GM23338 (cell line): ENCODE measurements at regions not wholly inside any gene's neighbourhood (a gene's known extent, or its start where the extent isn't known, plus 50 kb on each side); places are given as distances from the start of the nearest gene placed in this dataset.

Source experiments
- ATAC-seq: fragments of 200-7000 bp; cut with Tn5 transposase; 3 replicates; pipeline ENCODE4 v1.9.1; 2020
- DNase-seq: peaks from one replicate; pipeline ENCODE4 v3.0.0-alpha.2; 2015; ENCODE audit warnings: low spot score
- H2AFZ ChIP-seq: fragments of 200-600 bp; sonication (generic); 2 replicates; pipeline ENCODE4 v1.8.0; 2016; ENCODE audit warnings: antibody characterized with exemption, mild to moderate bottlenecking, moderate library complexity
- H3F3A ChIP-seq: fragments of 200-600 bp; sonication (generic); replicated peaks from 2 replicates; pipeline ENCODE4 v1.8.0; 2017; ENCODE audit warnings: antibody characterized with exemption, mixed run types, low read depth
- H3K27ac ChIP-seq: fragments of 200-600 bp; sonication (generic); 2 replicates; pipeline ENCODE4 v1.6.1; 2016; ENCODE audit warnings: low read depth
- H3K27me3 ChIP-seq: fragments of 200-600 bp; sonication (generic); 2 replicates; pipeline ENCODE4 v1.8.0; 2016; ENCODE audit warnings: mild to moderate bottlenecking, mixed run types, moderate library complexity; ENCODE audit not compliant: insufficient read depth
- H3K36me3 ChIP-seq: fragments of 200-600 bp; sonication (generic); 2 replicates; pipeline ENCODE4 v1.8.0; 2016; ENCODE audit warnings: mild to moderate bottlenecking; ENCODE audit not compliant: insufficient read depth
- H3K4me1 ChIP-seq: fragments of 200-600 bp; sonication (generic); 2 replicates; pipeline ENCODE4 v1.8.0; 2016; ENCODE audit warnings: mild to moderate bottlenecking, moderate library complexity; ENCODE audit not compliant: insufficient read depth
- H3K4me2 ChIP-seq: fragments of 200-600 bp; sonication (generic); 2 replicates; pipeline ENCODE4 v1.7.1; 2017; ENCODE audit warnings: mixed run types
- H3K4me3 ChIP-seq: fragments of 200-600 bp; sonication (generic); 2 replicates; pipeline ENCODE4 v1.6.1; 2016; ENCODE audit warnings: mixed run types
- H3K79me2 ChIP-seq: fragments of 200-600 bp; sonication (generic); replicated peaks from 2 replicates; pipeline ENCODE4 v1.8.0; 2017; ENCODE audit warnings: mild to moderate bottlenecking; ENCODE audit not compliant: insufficient read depth
- H3K9me2 ChIP-seq: fragments of 200-600 bp; sonication (generic); 2 replicates; pipeline ENCODE4 v1.8.0; 2017; ENCODE audit not compliant: insufficient read depth
- H4K20me1 ChIP-seq: fragments of 200-600 bp; sonication (generic); replicated peaks from 2 replicates; pipeline ENCODE4 v1.8.0; 2017; ENCODE audit warnings: mild to moderate bottlenecking; ENCODE audit not compliant: insufficient read depth
- H3K27ac Mint-ChIP-seq: 2 replicates; pipeline ENCODE4 v1.8.0; 2020; ENCODE audit warnings: inconsistent platforms, mild to moderate bottlenecking, moderate library complexity, mixed read lengths
- H3K27me3 Mint-ChIP-seq: 3 replicates; pipeline ENCODE4 v1.8.0; 2022; ENCODE audit warnings: low read depth, mild to moderate bottlenecking, moderate library complexity, mixed read lengths, inconsistent platforms; ENCODE audit not compliant: insufficient read depth, poor library complexity
- H3K36me3 Mint-ChIP-seq: 3 replicates; pipeline ENCODE4 v1.8.0; 2021; ENCODE audit warnings: low read depth, mild to moderate bottlenecking, inconsistent platforms, moderate library complexity, mixed read lengths
- H3K4me1 Mint-ChIP-seq: 3 replicates; pipeline ENCODE4 v1.8.0; 2020; ENCODE audit warnings: mild to moderate bottlenecking, inconsistent platforms, mixed read lengths
- H3K4me3 Mint-ChIP-seq: 3 replicates; pipeline ENCODE4 v1.8.0; 2021; ENCODE audit warnings: moderate library complexity, mild to moderate bottlenecking, inconsistent platforms, mixed read lengths
- H3K9me3 Mint-ChIP-seq: 3 replicates; pipeline ENCODE4 v1.8.0; 2020; ENCODE audit warnings: moderate library complexity, mild to moderate bottlenecking, inconsistent platforms, mixed read lengths
- CREB1 ChIP-seq: fragments of 250-450 bp; sonication (Bioruptor Pico); IDR thresholded peaks from 2 replicates; pipeline ENCODE4 v1.5.0; 2020; ENCODE audit warnings: low read depth, mild to moderate bottlenecking, moderate library complexity
- EZH2 ChIP-seq: fragments of 200-600 bp; sonication (generic); IDR thresholded peaks from one replicate; pipeline ENCODE4 v1.8.0; 2017; ENCODE audit warnings: antibody characterized with exemption, mild to moderate bottlenecking, low read depth; ENCODE audit not compliant: unreplicated experiment
- NANOG ChIP-seq: IDR thresholded peaks from 2 replicates; pipeline ENCODE4 v1.6.1; 2016; ENCODE audit warnings: antibody characterized with exemption, borderline replicate concordance
- TF ChIP-seq, protein P1 (sequence below), 2 experiments: fragments of 200-600 bp in 1 of 2; sonication (generic) in 1 of 2; conservative IDR thresholded peaks; 2 replicates each; pipeline versions ENCODE4 v1.5.1 to v1.6.1; 2016 to 2017; ENCODE audit warnings: antibody characterized with exemption in 2 of 2, low read depth in 2 of 2, mild to moderate bottlenecking in 2 of 2, moderate library complexity in 1 of 2
- TF ChIP-seq, protein P2 (sequence below): fragments of 250-450 bp; sonication (Bioruptor Pico); IDR thresholded peaks from 2 replicates; pipeline ENCODE4 v1.5.0; 2020; ENCODE audit warnings: mild to moderate bottlenecking, moderate library complexity

DNA sequence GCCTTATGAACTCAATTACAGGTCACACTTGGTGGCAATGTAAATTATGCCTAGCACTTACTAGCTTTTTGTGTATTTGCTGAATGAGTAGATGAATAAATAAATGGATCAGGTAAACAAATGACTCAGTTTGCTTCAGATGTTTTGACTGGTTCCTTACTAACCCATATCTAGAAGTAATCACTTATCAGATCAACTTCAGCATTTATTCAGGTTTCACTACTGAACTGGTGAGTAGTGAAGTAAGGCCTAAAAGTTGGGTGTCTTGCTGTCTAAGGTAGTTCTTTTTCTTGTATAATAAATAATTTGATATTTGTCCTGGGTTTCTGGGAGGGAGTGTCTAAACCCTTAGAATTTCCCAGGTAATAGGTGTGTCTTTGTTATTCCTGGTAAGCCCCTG, 205.0 kb downstream of the UXS1 start:
- peaks cover 76% of the 10 kb centered on the region for H3K9me3 Mint-ChIP-seq
- DNase-seq, result no peak
- H3K4me1 Mint-ChIP-seq, result no peaks in the 10 kb centered on the region; the same call in 2 of the 3 replicates

More for the DNA sequence above, 205.0 kb downstream of the UXS1 start:
- no peak overlapping the region for H3K4me3 Mint-ChIP-seq
- H3F3A ChIP-seq, result no peaks in the 10 kb centered on the region
- ATAC-seq, result no peak
- H3K27ac Mint-ChIP-seq, result no peak overlapping the region
- H2AFZ ChIP-seq, result no peak overlapping the region
- peaks cover 20% of the 10 kb centered on the region; the same call in 1 of the 2 replicates for H3K9me2 ChIP-seq
- H3K4me1 ChIP-seq, result no peaks in the 10 kb centered on the region
- no peaks in the 10 kb centered on the region for H4K20me1 ChIP-seq
- H3K27me3 Mint-ChIP-seq, result peaks cover 1% of the 10 kb centered on the region
- TF ChIP-seq EZH2 (no peak), CREB1 (no peak), NANOG (no peak)
- TF ChIP-seq, protein P1, sequence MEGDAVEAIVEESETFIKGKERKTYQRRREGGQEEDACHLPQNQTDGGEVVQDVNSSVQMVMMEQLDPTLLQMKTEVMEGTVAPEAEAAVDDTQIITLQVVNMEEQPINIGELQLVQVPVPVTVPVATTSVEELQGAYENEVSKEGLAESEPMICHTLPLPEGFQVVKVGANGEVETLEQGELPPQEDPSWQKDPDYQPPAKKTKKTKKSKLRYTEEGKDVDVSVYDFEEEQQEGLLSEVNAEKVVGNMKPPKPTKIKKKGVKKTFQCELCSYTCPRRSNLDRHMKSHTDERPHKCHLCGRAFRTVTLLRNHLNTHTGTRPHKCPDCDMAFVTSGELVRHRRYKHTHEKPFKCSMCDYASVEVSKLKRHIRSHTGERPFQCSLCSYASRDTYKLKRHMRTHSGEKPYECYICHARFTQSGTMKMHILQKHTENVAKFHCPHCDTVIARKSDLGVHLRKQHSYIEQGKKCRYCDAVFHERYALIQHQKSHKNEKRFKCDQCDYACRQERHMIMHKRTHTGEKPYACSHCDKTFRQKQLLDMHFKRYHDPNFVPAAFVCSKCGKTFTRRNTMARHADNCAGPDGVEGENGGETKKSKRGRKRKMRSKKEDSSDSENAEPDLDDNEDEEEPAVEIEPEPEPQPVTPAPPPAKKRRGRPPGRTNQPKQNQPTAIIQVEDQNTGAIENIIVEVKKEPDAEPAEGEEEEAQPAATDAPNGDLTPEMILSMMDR (conservative IDR thresholded peaks at IDR 0.05; ENCODE audit: low read depth in 2 of 2), result no peak
- TF ChIP-seq, protein P2, sequence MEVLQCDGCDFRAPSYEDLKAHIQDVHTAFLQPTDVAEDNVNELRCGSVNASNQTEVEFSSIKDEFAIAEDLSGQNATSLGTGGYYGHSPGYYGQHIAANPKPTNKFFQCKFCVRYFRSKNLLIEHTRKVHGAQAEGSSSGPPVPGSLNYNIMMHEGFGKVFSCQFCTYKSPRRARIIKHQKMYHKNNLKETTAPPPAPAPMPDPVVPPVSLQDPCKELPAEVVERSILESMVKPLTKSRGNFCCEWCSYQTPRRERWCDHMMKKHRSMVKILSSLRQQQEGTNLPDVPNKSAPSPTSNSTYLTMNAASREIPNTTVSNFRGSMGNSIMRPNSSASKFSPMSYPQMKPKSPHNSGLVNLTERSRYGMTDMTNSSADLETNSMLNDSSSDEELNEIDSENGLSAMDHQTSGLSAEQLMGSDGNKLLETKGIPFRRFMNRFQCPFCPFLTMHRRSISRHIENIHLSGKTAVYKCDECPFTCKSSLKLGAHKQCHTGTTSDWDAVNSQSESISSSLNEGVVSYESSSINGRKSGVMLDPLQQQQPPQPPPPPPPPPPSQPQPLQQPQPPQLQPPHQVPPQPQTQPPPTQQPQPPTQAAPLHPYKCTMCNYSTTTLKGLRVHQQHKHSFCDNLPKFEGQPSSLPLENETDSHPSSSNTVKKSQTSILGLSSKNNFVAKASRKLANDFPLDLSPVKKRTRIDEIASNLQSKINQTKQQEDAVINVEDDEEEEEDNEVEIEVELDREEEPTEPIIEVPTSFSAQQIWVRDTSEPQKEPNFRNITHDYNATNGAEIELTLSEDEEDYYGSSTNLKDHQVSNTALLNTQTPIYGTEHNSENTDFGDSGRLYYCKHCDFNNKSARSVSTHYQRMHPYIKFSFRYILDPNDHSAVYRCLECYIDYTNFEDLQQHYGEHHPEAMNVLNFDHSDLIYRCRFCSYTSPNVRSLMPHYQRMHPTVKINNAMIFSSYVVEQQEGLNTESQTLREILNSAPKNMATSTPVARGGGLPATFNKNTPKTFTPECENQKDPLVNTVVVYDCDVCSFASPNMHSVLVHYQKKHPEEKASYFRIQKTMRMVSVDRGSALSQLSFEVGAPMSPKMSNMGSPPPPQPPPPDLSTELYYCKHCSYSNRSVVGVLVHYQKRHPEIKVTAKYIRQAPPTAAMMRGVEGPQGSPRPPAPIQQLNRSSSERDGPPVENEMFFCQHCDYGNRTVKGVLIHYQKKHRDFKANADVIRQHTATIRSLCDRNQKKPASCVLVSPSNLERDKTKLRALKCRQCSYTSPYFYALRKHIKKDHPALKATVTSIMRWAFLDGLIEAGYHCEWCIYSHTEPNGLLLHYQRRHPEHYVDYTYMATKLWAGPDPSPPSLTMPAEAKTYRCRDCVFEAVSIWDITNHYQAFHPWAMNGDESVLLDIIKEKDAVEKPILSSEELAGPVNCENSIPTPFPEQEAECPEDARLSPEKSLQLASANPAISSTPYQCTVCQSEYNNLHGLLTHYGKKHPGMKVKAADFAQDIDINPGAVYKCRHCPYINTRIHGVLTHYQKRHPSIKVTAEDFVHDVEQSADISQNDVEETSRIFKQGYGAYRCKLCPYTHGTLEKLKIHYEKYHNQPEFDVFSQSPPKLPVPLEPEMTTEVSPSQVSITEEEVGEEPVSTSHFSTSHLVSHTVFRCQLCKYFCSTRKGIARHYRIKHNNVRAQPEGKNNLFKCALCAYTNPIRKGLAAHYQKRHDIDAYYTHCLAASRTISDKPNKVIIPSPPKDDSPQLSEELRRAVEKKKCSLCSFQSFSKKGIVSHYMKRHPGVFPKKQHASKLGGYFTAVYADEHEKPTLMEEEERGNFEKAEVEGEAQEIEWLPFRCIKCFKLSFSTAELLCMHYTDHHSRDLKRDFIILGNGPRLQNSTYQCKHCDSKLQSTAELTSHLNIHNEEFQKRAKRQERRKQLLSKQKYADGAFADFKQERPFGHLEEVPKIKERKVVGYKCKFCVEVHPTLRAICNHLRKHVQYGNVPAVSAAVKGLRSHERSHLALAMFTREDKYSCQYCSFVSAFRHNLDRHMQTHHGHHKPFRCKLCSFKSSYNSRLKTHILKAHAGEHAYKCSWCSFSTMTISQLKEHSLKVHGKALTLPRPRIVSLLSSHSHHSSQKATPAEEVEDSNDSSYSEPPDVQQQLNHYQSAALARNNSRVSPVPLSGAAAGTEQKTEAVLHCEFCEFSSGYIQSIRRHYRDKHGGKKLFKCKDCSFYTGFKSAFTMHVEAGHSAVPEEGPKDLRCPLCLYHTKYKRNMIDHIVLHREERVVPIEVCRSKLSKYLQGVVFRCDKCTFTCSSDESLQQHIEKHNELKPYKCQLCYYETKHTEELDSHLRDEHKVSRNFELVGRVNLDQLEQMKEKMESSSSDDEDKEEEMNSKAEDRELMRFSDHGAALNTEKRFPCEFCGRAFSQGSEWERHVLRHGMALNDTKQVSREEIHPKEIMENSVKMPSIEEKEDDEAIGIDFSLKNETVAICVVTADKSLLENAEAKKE (CRISPR knock-in tag), result no peak
- H3K4me2 ChIP-seq, result no peak overlapping the region
- H3K27ac ChIP-seq, result no peak overlapping the region
- H3K27me3 ChIP-seq, result no peaks in the 10 kb centered on the region
- peaks cover 8% of the 10 kb centered on the region for H3K36me3 ChIP-seq
- H3K4me3 ChIP-seq, result no peak overlapping the region
- no peaks in the 10 kb centered on the region for H3K79me2 ChIP-seq
- H3K36me3 Mint-ChIP-seq, result peaks cover 42% of the 10 kb centered on the region
